Activated CD8-positive, alpha-beta memory T cell treated with anti-CD3 and anti-CD28 coated beads for 1 hour (primary cell): ENCODE measurements at regions not wholly inside any gene's neighbourhood (a gene's known extent, or its start where the extent isn't known, plus 50 kb on each side); places are given as distances from the start of the nearest gene placed in this dataset.

Experiments
- DNase-seq, 2 donors: peaks; one replicate each; pipeline ENCODE4 v3.0.0-alpha.2; 2020; ENCODE audit warnings: low read depth in 1 of 2; ENCODE audit errors: extremely low read depth in 1 of 2

- no peak for DNase-seq
Measured at GRCh38 chr6:163665464-163665863, 250.9 kb downstream of the QKI start.

- no peak for DNase-seq
Measured at GRCh38 chr6:163663575-163663974, 249.1 kb downstream of the QKI start.

- no peak for DNase-seq
Measured at GRCh38 chr6:163662604-163663225, 248.2 kb downstream of the QKI start.

- no peak for DNase-seq
Measured at GRCh38 chr6:163661272-163661671, 246.8 kb downstream of the QKI start.

GRCh38 chr6:163659803-163660202, 245.3 kb downstream of the QKI start:
- DNase-seq = no peak

- no peak for DNase-seq
Measured at GRCh38 chr6:163655217-163656121, 241.0 kb downstream of the QKI start.

- no peak for DNase-seq
Measured at GRCh38 chr6:163651915-163652668, 237.6 kb downstream of the QKI start.

- DNase-seq = no peak
Measured at GRCh38 chr6:163651426-163651825, 236.9 kb downstream of the QKI start.

- no peak for DNase-seq
Measured at GRCh38 chr6:163648868-163649267, 234.3 kb downstream of the QKI start.

- DNase-seq = no peak
Measured at GRCh38 chr6:163647624-163648023, 233.1 kb downstream of the QKI start.

GRCh38 chr6:163646866-163647265, 232.3 kb downstream of the QKI start:
- DNase-seq = no peak

- no peak for DNase-seq
Measured at GRCh38 chr6:163646133-163646532, 231.6 kb downstream of the QKI start.

- no peak for DNase-seq
Measured at GRCh38 chr6:163645560-163645959, 231.0 kb downstream of the QKI start.

- DNase-seq = no peak
Measured at GRCh38 chr6:163643866-163644265, 229.3 kb downstream of the QKI start.

- DNase-seq = no peak
Measured at GRCh38 chr6:163641706-163642105, 227.2 kb downstream of the QKI start.

GRCh38 chr6:163640641-163641040, 226.1 kb downstream of the QKI start:
- DNase-seq = no peak

GRCh38 chr6:163637524-163637923, 223.0 kb downstream of the QKI start:
- DNase-seq = no peak

- no peak for DNase-seq
Measured at GRCh38 chr6:163635731-163636364, 221.3 kb downstream of the QKI start.

GRCh38 chr6:163635315-163635714, 220.8 kb downstream of the QKI start:
- DNase-seq = no peak

GRCh38 chr6:163634211-163635171, 220.0 kb downstream of the QKI start:
- DNase-seq = no peak
